GM12878 (cell line): ENCODE measurements at regions not wholly inside any gene's neighbourhood (a gene's known extent, or its start where the extent isn't known, plus 50 kb on each side); places are given as distances from the start of the nearest gene placed in this dataset.

Experiments used
- ATAC-seq: fragments of 200-7000 bp; cut with Tn5 transposase; 3 replicates; pipeline ENCODE4 v1.9.1; 2020; ENCODE audit warnings: mild to moderate bottlenecking, moderate library complexity
- BruUV-seq: library from RNA; stranded (reverse); fragments of 400-500 nt; replicated peaks from 2 replicates; lab custom pipeline; 2021; lab: Mats Ljungman, UMichigan
- CTCF ChIA-PET: fragments of 300-600 bp; sonication (Branson Sonifier 250); formaldehyde crosslinking; extraction: SDS; loops from one replicate; lab custom pipeline; 2021; ENCODE audit warnings: inconsistent platforms; lab: Yijun Ruan, JAX
- POLR2A ChIA-PET: fragments of 350-600 bp; formaldehyde crosslinking; extraction: SDS; loops from one replicate; lab custom pipeline; 2021; ENCODE audit warnings: inconsistent platforms; lab: Charles Lee
- RAD21 ChIA-PET: fragments of 300-600 bp; sonication (Branson Sonifier 250); formaldehyde crosslinking; loops from one replicate; lab custom pipeline; 2023; ENCODE audit warnings: antibody characterized with exemption; ENCODE audit not compliant: unreplicated experiment; lab: Charles Lee
- SMC1A ChIA-PET: fragments of 300-600 bp; sonication (Branson Sonifier 250); formaldehyde crosslinking; loops from one replicate; lab custom pipeline; 2023; ENCODE audit not compliant: unreplicated experiment, uncharacterized antibody; lab: Charles Lee
- DNase-seq: peaks from one replicate; pipeline ENCODE4 v3.0.0-alpha.2; 2011; ENCODE audit warnings: low read depth, low spot score
- FAIRE-seq: peaks from 3 replicates; lab custom pipeline; 2011; peaks lifted over from hg19 to GRCh38; lab: Jason Lieb, UNC
- H2AFZ ChIP-seq: 2 replicates; pipeline ENCODE4 v1.6.0; 2011; ENCODE audit warnings: low read depth, low read length, control low read depth; ENCODE audit not compliant: control insufficient read depth
- H3K27ac ChIP-seq: 2 replicates; pipeline ENCODE4 v1.5.1; 2011; ENCODE audit warnings: control low read depth; ENCODE audit not compliant: control insufficient read depth, insufficient read depth
- H3K27me3 ChIP-seq, 2 experiments: replicated peaks in 1 of 2; 2 replicates each; pipeline versions ENCODE4 v1.6.0 to v1.6.1; 2011; ENCODE audit warnings: low read length in 1 of 2; ENCODE audit not compliant: control insufficient read depth in 2 of 2, insufficient read depth in 2 of 2
- H3K36me3 ChIP-seq, 2 experiments: 2 replicates each; pipeline ENCODE4 v1.5.1; 2011; ENCODE audit warnings: low read length in 1 of 2; ENCODE audit not compliant: control insufficient read depth in 2 of 2, insufficient read depth in 2 of 2
- H3K4me1 ChIP-seq: 2 replicates; pipeline ENCODE4 v1.6.1; 2011; ENCODE audit warnings: mild to moderate bottlenecking, low read length, moderate library complexity, mixed read lengths; ENCODE audit not compliant: control insufficient read depth, insufficient read depth
- H3K4me2 ChIP-seq: 2 replicates; pipeline ENCODE4 v1.6.0; 2011; ENCODE audit warnings: control low read depth; ENCODE audit not compliant: control insufficient read depth, insufficient read depth
- H3K4me3 ChIP-seq: fragments of 200-600 bp; sonication (generic); 2 replicates; pipeline ENCODE4 v1.5.1; 2016
- H3K79me2 ChIP-seq: 2 replicates; pipeline ENCODE4 v1.6.0; 2011; ENCODE audit warnings: low read length; ENCODE audit not compliant: control insufficient read depth, insufficient read depth
- H3K9ac ChIP-seq: 2 replicates; pipeline ENCODE4 v1.8.0; 2011; ENCODE audit warnings: low read length, control low read depth, mixed read lengths; ENCODE audit not compliant: control insufficient read depth, insufficient read depth
- H3K9me3 ChIP-seq: replicated peaks from 3 replicates; pipeline ENCODE4 v1.5.1; 2011; ENCODE audit warnings: mild to moderate bottlenecking, low read length; ENCODE audit not compliant: control insufficient read depth, insufficient read depth
- H4K20me1 ChIP-seq: 2 replicates; pipeline ENCODE4 v1.6.0; 2011; ENCODE audit not compliant: control insufficient read depth, insufficient read depth
- CEBPZ ChIP-seq: fragments of 150-350 bp; IDR thresholded peaks from 2 replicates; pipeline ENCODE4 v1.6.1; 2016; ENCODE audit warnings: low read depth, low read length
- CHD1 ChIP-seq: IDR thresholded peaks from 2 replicates; pipeline ENCODE4 v1.6.1; 2012; ENCODE audit warnings: low read depth, low read length, improper control_type of control experiment
- KLF5 ChIP-seq: fragments of 450-650 bp; IDR thresholded peaks from 2 replicates; pipeline ENCODE4 v1.6.1; 2014; ENCODE audit warnings: mild to moderate bottlenecking; ENCODE audit not compliant: partially characterized antibody
- PAX8 ChIP-seq: fragments of 450-650 bp; IDR thresholded peaks from 2 replicates; pipeline ENCODE4 v1.6.1; 2017; ENCODE audit warnings: mild to moderate bottlenecking, moderate library complexity
- YY1 ChIP-seq: IDR thresholded peaks from 2 replicates; pipeline ENCODE4 v1.6.1; 2011; ENCODE audit warnings: low read depth, mild to moderate bottlenecking, low read length
- ZNF622 ChIP-seq: fragments of 450-650 bp; IDR thresholded peaks from 2 replicates; pipeline ENCODE4 v1.6.1; 2017; ENCODE audit warnings: mild to moderate bottlenecking, inconsistent platforms
- WGBS: methylation state at CpG from one replicate; pipeline ENCODE4 v1.1.6; 2016; ENCODE audit warnings: low lambda C conversion rate; ENCODE audit not compliant: insufficient replicate concordance, insufficient coverage; ENCODE audit errors: missing lambda C conversion rate; 5-methylcytosine and 5-hydroxymethylcytosine counted together
- in situ Hi-C: fragments of 300-500 bp; cut with MboI; formaldehyde crosslinking; loops from 9 replicates; pipeline ENCODE4 v1.14.3; 2018; ENCODE audit warnings: mixed read lengths
- intact Hi-C: fragments of 100-400 bp; cut with micrococcal nuclease; formaldehyde crosslinking; loops from one replicate; pipeline ENCODE4 v1.14.2; 2022; ENCODE audit not compliant: unreplicated experiment
- TF ChIP-seq, protein P1 (sequence below): fragments of 450-650 bp; IDR thresholded peaks from 2 replicates; pipeline ENCODE4 v1.6.1; 2018; ENCODE audit warnings: borderline replicate concordance, mild to moderate bottlenecking; ENCODE audit not compliant: partially characterized antibody

DNA sequence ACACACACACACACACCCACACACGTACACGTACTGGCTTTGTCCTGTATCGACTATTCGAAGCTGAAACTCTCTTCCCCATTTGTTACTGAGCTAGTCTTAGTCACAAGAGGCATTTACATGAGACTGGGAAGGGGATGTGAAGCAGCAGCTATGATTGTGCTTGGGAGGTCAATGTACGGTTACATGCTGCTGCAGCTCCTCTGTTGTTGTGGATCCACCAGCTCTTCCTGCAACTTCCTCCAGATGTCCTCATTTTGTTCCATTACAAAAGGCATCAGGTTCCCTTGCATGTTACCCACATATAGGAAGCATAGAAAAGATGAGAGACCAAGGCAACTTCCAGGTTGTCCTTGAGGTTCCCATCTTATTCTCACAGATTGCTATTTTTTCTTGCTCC lies 612.4 kb upstream of the IMPG1 start:
- no peak for DNase-seq
- no peak overlapping the region for H2AFZ ChIP-seq
- no peak overlapping the region for H3K4me2 ChIP-seq
- no peak for ATAC-seq
- no peaks in the 10 kb centered on the region; the same call in 2 of the 3 replicates for H3K9me3 ChIP-seq
- H3K27me3 ChIP-seq = no peaks in the 10 kb centered on the region
- ChIA-PET CTCF (interaction anchor here (0.7 to 1.7 kb wide), 4 partner anchors 12 to 772 kb away, joined by 3 to 5 read pairs (median 4); no protein-coding TSS in a partner anchor), POLR2A (no interaction called here), RAD21 (no interaction called here), SMC1A (interaction anchor here (0.7 kb wide), 1 partner anchor 819 kb away, joined by 3 read pairs; no protein-coding TSS in a partner anchor)
- intact Hi-C loops (loop anchor here (5.0 to 10.0 kb wide), 4 partner anchors 177 to 772 kb away; no protein-coding TSS in a partner anchor), in situ Hi-C loops (no loop called here)
- TF ChIP-seq PAX8 (no peak), ZNF622 (no peak), CHD1 (no peak), KLF5 (no peak), CEBPZ (no peak), YY1 (no peak)
- TF ChIP-seq, protein P1, sequence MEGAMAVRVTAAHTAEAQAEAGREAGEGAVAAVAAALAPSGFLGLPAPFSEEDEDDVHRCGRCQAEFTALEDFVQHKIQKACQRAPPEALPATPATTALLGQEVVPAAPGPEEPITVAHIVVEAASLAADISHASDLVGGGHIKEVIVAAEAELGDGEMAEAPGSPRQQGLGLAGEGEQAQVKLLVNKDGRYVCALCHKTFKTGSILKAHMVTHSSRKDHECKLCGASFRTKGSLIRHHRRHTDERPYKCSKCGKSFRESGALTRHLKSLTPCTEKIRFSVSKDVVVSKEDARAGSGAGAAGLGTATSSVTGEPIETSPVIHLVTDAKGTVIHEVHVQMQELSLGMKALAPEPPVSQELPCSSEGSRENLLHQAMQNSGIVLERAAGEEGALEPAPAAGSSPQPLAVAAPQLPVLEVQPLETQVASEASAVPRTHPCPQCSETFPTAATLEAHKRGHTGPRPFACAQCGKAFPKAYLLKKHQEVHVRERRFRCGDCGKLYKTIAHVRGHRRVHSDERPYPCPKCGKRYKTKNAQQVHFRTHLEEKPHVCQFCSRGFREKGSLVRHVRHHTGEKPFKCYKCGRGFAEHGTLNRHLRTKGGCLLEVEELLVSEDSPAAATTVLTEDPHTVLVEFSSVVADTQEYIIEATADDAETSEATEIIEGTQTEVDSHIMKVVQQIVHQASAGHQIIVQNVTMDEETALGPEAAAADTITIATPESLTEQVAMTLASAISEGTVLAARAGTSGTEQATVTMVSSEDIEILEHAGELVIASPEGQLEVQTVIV = no peak
- no peak for FAIRE-seq
- no peaks in the 10 kb centered on the region for H3K4me1 ChIP-seq
- no peaks in the 10 kb centered on the region for H3K79me2 ChIP-seq
- H4K20me1 ChIP-seq = no peaks in the 10 kb centered on the region
- 54% methylated on average over 5 of the region's 5 CpGs for WGBS
- no TSS peak for BruUV-seq
- H3K9ac ChIP-seq = no peak overlapping the region
- no peak overlapping the region for H3K27ac ChIP-seq
- no peaks in the 10 kb centered on the region for H3K36me3 ChIP-seq
- H3K4me3 ChIP-seq = no peak overlapping the region
